NCI-H1417 treated with DMSO at 0.1 percent for 48 hours (cell line): ENCODE measurements at regions not wholly inside any gene's neighbourhood (a gene's known extent, or its start where the extent isn't known, plus 50 kb on each side); places are given as distances from the start of the nearest gene placed in this dataset.

Source experiments
- DNase-seq: peaks from one replicate; lab custom pipeline; 2025; lab: John Stamatoyannopoulos, UW

DNA sequence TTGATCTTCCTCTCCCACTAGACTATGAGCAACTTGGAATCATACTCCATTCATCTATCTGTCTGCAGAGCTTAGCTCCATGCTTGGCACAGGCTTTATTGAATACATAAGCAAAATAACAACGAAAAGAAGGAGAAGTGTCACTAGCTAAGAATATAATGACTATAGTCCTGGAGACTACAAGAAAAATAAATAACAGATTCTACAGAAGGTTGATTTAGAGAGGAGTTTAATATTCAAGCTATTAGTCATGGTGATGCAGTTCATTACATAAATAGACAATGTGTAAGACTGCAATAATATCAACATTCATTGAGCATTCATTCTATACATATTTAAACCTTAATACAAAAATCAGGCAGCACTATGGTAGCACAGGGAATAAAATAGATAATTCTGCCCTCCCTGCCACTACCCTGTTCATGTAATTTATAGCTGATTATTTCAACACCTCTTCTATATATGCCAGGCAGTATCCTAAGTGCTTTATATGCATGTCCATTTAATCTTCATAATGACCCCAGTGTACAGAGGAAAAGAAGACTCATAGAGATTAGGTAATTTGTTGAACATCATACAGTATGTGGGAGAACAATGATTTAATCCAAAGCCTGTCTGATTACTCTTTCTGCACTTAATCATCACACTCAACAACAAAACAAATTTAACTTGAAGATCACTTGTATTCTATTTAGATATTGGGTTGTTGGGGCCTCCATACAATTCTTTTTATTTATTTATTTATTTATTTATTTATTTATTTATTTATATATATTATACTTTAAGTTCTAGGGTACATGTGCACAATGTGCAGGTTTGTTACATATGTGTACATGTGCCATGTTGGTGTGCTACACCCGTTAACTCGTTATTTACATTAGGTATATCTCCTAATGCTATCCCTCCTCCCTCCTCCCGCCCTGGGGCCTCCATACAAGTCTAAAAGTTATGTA lies 165.3 kb downstream of the RNF152 start:
- no peak for DNase-seq

- no peak for DNase-seq
Observed at GRCh38 chr18:61724532-61724931, 168.3 kb downstream of the RNF152 start.

- no peak for DNase-seq
Observed at GRCh38 chr18:61722247-61722646, 170.6 kb downstream of the RNF152 start.

- DNase-seq = no peak
Observed at GRCh38 chr18:61720496-61720895, 172.3 kb downstream of the RNF152 start.

- no peak for DNase-seq
Observed at GRCh38 chr18:61719671-61720070, 173.1 kb downstream of the RNF152 start.

DNA sequence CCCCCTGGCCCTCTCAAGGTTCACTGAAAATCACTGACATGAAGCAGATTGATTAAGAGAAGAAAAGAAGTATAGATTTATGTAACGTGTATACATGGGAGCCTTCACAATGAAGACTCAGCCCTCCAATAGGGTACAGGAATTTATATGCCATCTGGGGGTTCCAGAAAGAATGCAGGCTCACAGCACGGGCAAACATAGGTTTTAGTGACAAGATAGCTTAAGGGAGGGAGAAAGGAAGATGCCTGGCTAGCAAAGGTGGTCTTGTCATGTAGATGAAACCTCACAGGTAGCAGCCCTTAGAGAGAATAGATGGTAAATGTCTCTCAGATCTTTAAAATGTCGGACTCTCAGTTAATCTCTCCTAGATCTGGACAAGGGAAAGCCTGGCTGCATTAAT lies 173.9 kb downstream of the RNF152 start:
- DNase-seq = no peak

GRCh38 chr18:61714421-61714820 lies 178.4 kb downstream of the RNF152 start:
- DNase-seq = no peak

DNA sequence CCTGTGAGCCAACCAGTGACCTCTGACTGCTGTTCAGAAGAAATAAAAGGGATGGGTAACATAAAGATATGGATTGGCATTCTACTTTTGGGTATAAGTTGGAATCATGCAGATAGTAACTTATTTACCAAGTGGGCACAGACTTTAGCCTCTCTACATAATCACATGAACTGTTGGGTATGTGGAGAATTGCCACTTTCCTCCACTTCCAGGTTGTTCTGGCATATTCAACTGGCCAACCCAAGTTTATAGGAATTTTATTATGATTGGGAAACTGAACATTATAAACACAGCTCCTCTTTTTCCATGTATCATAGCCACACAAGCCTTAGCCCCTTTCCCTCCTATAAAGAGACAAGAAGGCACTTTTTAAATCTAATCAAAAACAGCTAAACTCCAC lies 179.3 kb downstream of the RNF152 start:
- DNase-seq = no peak

- no peak for DNase-seq
Observed at GRCh38 chr18:61710082-61710620, 182.7 kb downstream of the RNF152 start.

- DNase-seq = no peak
Observed at GRCh38 chr18:61706276-61706915, 186.4 kb downstream of the RNF152 start.

GRCh38 chr18:61703508-61703907 lies 189.3 kb downstream of the RNF152 start:
- no peak for DNase-seq

GRCh38 chr18:61702007-61702406 lies 190.8 kb downstream of the RNF152 start:
- DNase-seq = no peak

DNA sequence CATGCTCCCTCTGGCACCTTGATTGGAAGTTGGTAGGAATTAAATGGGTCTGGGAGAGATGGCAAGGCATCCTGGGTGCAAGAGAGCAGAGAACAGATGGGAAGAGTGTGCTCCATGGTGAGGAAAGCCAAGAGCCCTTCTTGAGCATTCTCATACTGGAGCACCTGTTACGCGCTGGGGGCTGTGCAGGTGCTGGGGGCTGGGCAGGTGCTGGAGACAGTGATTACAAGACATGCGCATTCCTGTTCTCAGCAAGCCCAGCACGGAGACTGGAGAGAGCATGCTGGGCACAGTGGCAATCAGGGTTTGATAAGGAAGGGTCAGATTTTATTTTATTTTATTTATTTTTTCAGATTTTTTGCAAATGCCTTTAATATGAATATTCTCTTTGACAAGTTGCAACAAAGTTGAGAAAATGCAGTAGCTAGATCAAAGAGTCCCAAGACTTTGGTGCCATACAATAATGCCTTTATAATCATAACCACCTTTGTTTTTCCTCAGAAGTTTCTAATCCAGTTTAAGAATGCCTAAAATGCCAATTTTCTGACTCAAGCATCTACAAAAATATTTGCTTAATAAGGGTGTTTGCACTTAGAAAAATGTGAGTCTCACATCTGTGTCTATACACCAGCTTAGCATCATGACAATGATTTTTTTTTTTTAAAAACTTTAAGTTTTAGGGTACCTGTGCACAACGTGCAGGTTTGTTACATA lies 193.3 kb downstream of the RNF152 start:
- DNase-seq = no peak

DNA sequence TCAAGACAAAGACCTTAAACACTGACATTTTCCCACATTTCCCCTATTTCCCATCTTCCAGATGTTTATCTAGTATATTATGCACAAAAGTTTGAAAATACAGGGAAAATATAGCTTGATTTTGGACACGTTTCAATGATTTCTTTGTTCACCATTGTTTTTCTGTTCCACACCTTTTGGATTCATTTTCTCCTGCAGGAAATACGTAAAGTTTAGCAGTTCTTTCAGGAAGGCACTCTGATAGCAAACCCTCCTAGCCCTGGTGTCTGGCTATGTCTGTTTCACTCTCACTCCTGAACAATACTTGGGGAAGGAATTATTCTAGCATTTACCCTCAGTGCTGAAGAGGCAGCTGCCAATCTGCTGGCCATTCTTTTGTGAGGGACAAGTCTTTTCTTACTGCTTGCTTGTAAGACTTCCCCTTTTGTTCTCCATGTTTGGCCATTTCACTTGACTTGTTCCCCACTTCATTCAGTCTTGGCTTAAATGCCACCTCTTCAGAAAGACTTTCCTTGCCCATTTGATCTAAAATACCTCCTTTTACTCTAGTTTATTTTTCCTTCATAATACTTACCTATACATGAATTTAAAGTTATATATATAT lies 195.4 kb downstream of the RNF152 start:
- no peak for DNase-seq

DNA sequence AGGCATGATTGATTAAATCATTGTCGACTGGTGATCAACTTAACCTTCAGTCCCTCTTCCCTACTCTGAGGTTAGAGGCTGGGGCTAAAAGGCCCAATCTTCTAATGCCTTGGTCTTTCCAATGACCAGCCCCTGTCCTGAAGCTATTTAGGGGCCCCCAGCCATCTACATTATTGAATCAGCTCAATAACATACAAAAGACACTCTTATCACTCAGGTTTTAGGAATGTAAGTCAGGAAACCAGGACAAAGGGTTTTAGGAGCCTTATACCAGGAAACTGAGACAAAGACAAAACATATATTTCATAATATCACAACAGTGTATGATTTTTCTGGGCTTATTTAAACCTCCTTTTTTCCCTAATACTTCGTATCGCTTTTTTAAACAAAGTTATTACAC lies 198.6 kb downstream of the RNF152 start:
- no peak for DNase-seq

DNA sequence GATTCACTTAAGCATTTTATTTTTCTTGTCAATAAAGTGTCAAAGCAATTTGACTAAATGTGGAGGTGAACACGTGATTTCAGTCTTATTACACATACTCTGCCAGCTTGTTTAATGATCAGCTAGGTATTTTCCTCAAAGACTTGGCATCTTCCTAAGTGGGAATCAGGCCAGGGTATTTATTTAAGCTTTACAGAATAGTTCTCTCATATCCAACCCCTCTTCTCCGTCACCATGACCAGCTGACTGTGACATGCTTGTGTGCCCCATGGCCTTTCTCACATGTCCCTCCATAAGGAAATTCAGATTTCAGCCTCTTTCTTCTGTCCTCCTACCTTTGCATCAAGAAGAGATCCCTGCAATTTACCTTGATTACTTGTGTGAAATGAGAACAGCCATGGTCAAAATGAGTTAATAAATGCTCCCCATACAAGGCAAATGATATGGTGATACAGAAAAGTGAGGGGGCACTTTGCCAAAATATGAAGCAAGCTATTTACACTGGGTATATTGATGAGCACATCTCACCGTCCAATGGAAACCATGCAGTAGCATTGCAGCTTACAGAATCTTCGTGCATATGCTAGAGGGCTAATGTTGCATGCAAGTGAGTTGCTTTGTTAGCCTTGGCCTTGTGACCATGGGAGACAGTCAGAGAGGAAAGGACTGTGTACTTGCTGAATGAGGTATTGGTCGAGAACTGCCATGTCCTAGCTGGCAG lies 202.2 kb downstream of the RNF152 start:
- DNase-seq = no peak

DNA sequence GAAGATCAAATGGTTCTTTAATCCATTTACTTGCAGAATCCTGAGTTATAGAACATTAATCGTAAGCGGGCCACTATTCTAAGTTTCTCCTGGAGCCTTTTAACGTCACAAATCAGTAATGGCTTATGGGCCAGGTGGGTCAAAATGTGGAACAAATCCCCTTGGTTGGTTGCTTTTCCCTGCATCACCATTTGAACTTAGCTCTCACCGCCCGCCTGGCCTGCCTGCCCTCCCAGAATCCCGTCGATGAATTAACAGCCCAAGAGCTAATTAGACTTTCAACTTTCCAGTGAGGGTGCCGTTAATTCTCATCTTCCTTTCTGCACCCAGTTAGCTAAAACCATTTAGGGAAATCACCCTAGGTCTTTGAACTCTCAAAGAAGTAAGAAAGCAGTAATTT lies 205.5 kb downstream of the RNF152 start:
- DNase-seq = no peak

- no peak for DNase-seq
Observed at GRCh38 chr18:61683856-61684255, 209.0 kb downstream of the RNF152 start.

- DNase-seq = no peak
Observed at GRCh38 chr18:61681065-61681464, 211.7 kb downstream of the RNF152 start.

DNA sequence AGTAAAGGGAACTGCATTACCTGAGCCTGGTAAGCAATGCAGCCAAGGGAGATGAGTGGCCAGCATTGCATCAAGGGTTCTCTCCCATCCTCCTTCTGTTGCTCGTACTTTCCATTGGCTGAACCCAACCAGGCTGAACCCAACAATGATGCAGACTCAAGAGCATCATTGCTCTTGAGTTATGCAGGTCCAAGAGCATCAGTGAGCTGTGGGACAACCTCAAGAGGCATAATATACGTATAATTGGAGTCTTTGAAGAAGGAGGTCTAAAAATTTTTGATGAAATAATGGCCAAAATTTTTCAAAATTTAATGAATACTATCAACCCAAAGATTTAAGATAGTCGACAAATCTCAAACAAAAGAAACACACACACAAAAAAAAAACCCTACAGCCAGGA lies 213.0 kb downstream of the RNF152 start:
- DNase-seq = no peak

DNA sequence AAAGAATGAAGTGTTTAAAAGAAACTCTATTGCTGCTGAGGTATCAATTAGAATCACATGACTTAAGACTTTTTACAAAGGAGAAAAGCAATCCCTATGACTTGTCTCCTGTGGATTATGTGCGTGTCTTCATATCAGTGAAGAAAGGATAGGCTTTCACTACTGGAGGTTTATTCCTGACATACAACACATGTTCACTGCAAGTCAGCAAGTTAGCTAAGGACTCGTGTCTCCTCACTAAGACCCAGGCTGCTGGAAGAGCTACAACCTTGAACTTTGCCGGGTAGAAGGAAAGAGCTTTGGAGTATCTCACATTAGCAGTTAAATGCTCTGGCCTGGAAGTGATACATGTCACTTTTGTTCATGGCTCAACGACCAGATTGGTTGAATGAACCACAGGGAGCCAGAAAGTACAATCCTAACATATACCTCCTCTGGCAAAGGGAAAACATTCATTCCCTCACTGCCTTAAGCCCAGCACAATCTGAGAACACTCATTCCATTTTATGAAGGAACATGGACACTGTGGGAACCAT lies 215.3 kb downstream of the RNF152 start:
- no peak for DNase-seq
